BJ (cell line): ENCODE measurements at regions not wholly inside any gene's neighbourhood (a gene's known extent, or its start where the extent isn't known, plus 50 kb on each side); places are given as distances from the start of the nearest gene placed in this dataset.

Experiments
- CTCF ChIA-PET: fragments of 350-600 bp; formaldehyde crosslinking; extraction: SDS; loops from one replicate; lab custom pipeline; 2021; ENCODE audit warnings: antibody characterized with exemption, inconsistent platforms; lab: Yijun Ruan, JAX
- POLR2A ChIA-PET: fragments of 300-600 bp; sonication (Branson Sonifier 250); formaldehyde crosslinking; extraction: SDS; loops from one replicate; lab custom pipeline; 2021; ENCODE audit warnings: antibody characterized with exemption; lab: Charles Lee
- DNase-seq: peaks from one replicate; pipeline ENCODE4 v3.0.0-alpha.2; 2011; ENCODE audit warnings: low read depth
- H3K27me3 ChIP-seq: 2 replicates; pipeline ENCODE4 v1.6.0; 2011; ENCODE audit warnings: low read length; ENCODE audit not compliant: control insufficient read depth, insufficient read depth
- H3K36me3 ChIP-seq: 2 replicates; pipeline ENCODE4 v1.5.1; 2011; ENCODE audit warnings: low read length; ENCODE audit not compliant: control insufficient read depth, insufficient read depth
- H3K4me3 ChIP-seq: 2 replicates; pipeline ENCODE4 v1.5.1; 2011; ENCODE audit warnings: low read depth, mild to moderate bottlenecking, control low read depth, low read length
- TF ChIP-seq, protein P1 (sequence below): IDR thresholded peaks from 2 replicates; pipeline ENCODE4 v1.5.1; 2011; ENCODE audit warnings: low read depth, mild to moderate bottlenecking, control low read depth, inconsistent platforms, low read length, moderate library complexity; ENCODE audit not compliant: insufficient read depth

DNA sequence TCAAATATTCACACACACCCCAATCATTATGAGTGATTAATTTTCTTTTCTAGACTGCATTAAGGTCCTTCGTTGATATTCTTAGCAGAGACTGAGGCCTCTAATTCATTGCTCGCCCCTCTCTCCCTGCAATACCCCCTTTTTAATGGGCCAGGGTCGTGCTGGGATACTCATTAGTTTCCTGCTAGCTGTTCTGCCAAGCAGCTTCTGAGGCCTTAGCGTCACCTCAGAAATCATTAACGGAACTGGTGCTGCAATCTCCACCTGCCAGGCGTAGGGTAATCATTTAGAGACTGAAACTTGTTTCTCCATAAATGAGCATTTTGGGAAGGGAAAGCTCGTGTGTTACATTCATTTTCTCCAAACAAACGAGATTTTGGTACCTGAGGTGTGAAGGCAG, 1054.7 kb downstream of the GALC start:
- CTCF ChIA-PET, result no interaction called here

DNA sequence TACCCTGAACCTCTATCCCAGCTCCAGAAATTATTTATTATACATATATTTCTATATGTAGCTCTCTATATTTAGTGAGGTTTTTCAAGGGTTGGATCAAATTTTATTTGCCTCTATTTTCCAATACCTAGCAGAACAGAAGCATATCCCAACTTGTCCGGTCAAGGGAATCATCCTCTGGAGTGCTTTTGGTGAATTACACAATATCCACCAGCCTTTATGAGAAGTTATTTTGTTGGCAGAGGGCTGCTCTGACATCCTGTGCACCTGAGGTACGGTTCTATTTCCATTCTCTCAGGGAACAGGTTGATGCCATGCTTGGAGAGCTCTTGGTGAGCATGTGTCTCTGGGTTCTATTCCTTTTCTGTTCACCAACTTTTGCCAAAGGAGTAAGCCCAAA, 1056.4 kb downstream of the GALC start:
- ChIA-PET POLR2A (no interaction called here), CTCF (interaction anchor here (1.2 kb wide), 1 partner anchor 9 kb away, joined by 3 read pairs; no protein-coding TSS in a partner anchor)

More for the DNA sequence above, 1054.7 kb downstream of the GALC start:
- Histone ChIP-seq H3K27me3 (no peaks in the 10 kb centered on the region), H3K36me3 (no peaks in the 10 kb centered on the region), H3K4me3 (no peak overlapping the region)
- POLR2A ChIA-PET, result no interaction called here
- DNase-seq, result no peak
- TF ChIP-seq, protein P1, sequence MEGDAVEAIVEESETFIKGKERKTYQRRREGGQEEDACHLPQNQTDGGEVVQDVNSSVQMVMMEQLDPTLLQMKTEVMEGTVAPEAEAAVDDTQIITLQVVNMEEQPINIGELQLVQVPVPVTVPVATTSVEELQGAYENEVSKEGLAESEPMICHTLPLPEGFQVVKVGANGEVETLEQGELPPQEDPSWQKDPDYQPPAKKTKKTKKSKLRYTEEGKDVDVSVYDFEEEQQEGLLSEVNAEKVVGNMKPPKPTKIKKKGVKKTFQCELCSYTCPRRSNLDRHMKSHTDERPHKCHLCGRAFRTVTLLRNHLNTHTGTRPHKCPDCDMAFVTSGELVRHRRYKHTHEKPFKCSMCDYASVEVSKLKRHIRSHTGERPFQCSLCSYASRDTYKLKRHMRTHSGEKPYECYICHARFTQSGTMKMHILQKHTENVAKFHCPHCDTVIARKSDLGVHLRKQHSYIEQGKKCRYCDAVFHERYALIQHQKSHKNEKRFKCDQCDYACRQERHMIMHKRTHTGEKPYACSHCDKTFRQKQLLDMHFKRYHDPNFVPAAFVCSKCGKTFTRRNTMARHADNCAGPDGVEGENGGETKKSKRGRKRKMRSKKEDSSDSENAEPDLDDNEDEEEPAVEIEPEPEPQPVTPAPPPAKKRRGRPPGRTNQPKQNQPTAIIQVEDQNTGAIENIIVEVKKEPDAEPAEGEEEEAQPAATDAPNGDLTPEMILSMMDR, result no peak

DNA sequence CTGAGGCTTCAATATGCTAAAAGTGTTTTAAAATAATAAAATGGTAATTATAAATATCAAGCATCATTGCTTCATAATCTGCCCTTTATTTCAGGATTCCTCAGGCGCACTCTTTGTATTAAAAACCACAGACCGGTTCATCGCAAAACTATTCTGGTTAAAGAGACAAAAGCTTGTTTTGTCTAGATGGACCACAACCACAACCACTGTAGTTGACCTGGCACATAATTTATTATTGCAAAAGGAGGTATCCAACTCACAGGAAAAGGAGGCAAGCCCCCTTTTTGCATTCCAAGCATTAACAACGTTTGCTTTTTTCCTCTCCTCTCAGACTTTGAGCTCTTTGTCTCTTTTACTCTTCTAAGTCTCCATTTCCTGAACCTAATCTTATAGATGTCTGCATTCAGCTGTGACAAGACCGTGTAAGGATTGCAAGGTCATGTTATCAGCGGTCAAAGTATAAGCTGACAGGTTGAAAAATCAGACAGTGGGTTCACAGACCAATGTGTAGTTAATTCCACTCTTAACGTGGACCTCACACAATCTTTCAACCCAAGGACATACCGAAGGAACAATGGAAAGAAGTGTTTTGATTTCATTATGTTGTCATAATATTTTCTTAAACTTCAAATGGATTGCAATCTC, 1057.6 kb downstream of the GALC start:
- no peak overlapping the region for H3K4me3 ChIP-seq
- ChIA-PET POLR2A (no interaction called here), CTCF (no interaction called here)
- H3K27me3 ChIP-seq, result no peaks in the 10 kb centered on the region
- H3K36me3 ChIP-seq, result no peaks in the 10 kb centered on the region
- DNase-seq, result no peak
- TF ChIP-seq, protein P1, result no peak

More for the DNA sequence above, 1056.4 kb downstream of the GALC start:
- TF ChIP-seq, protein P1, result no peak
- Histone ChIP-seq H3K4me3 (no peak overlapping the region), H3K27me3 (no peaks in the 10 kb centered on the region), H3K36me3 (no peaks in the 10 kb centered on the region)
- DNase-seq, result no peak

DNA sequence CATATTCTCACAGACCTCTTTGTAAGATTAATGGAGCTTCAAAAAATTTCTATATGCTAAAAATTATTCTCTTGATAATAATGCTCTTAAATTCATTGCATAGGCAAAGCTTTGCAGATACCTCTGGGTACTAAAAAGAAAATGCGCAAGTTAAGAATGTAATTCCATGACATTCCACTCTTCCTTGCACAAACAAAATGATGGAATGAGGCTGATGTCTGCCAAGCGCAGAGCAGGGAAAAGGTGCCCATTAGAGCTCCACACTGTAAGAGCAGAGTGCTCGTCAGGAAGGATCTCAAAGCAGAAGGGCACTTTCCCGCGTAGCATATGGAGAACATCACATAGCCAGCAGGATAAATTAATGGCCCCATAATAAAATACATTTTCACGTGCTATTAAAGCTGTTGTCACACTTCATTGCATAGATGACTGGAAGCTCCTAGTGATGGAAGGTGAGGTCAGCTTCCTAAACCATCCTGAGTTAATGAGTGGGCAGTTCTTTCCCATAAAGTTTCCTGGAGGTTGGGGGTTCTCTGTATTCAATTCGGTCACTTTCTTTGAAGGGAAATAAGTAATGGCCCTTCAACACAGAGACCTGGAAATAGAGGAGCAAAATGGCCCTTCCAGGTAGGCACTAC, 1058.9 kb downstream of the GALC start:
- Histone ChIP-seq H3K4me3 (no peak overlapping the region), H3K36me3 (no peaks in the 10 kb centered on the region), H3K27me3 (no peaks in the 10 kb centered on the region)
- TF ChIP-seq, protein P1, result no peak
- ChIA-PET CTCF (interaction anchor here (0.6 to 0.7 kb wide), 2 partner anchors 27 to 137 kb away, joined by 3 read pairs; no protein-coding TSS in a partner anchor), POLR2A (no interaction called here)
- no peak for DNase-seq

DNA sequence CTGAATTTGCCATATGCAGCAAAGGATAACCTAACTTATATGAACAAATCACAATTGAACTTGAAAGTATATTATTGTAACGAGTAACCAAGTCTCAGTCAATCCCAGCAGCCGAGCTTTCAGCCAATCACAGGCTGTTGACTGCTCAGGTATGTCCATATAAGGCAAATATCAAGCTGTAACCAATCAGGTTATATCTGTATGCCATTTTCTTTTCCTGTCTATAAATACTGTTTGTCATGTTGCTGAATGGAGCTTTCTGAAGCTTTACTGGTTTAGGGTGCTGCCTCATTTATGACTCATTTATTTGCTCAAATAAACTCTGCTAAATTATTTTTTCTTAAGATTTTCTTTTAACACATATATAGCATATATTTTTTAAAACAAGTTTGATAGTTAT, 1059.5 kb downstream of the GALC start:
- POLR2A ChIA-PET, result no interaction called here

More for the DNA sequence above, 1059.5 kb downstream of the GALC start:
- Histone ChIP-seq H3K27me3 (no peaks in the 10 kb centered on the region), H3K4me3 (no peak overlapping the region), H3K36me3 (no peaks in the 10 kb centered on the region)
- TF ChIP-seq, protein P1, result no peak
- DNase-seq, result no peak
- CTCF ChIA-PET, result interaction anchor here (0.7 kb wide), 1 partner anchor 27 kb away, joined by 3 read pairs; no protein-coding TSS in a partner anchor
